IPS-15b (cell line): ENCODE measurements at regions not wholly inside any gene's neighbourhood (a gene's known extent, or its start where the extent isn't known, plus 50 kb on each side); places are given as distances from the start of the nearest gene placed in this dataset.

Experiments used
- H3K27me3 ChIP-seq: one replicate; pipeline ENCODE4 v1.6.1; 2013; ENCODE audit warnings: low read length; ENCODE audit not compliant: control insufficient read depth, insufficient read depth
- H3K36me3 ChIP-seq: one replicate; pipeline ENCODE4 v1.6.1; 2013; ENCODE audit warnings: low read length; ENCODE audit not compliant: control insufficient read depth, insufficient read depth
- H3K4me1 ChIP-seq: one replicate; pipeline ENCODE4 v1.6.1; 2013; ENCODE audit warnings: mild to moderate bottlenecking, low read length; ENCODE audit not compliant: control insufficient read depth, insufficient read depth
- H3K4me3 ChIP-seq: one replicate; pipeline ENCODE4 v1.5.1; 2013; ENCODE audit warnings: low read depth, low read length
- H3K9ac ChIP-seq: one replicate; pipeline ENCODE4 v1.6.1; 2013; ENCODE audit warnings: low read depth, mild to moderate bottlenecking, low read length
- H3K9me3 ChIP-seq: one replicate; pipeline ENCODE4 v1.6.1; 2013; ENCODE audit warnings: mild to moderate bottlenecking, low read length; ENCODE audit not compliant: control insufficient read depth, insufficient read depth

DNA sequence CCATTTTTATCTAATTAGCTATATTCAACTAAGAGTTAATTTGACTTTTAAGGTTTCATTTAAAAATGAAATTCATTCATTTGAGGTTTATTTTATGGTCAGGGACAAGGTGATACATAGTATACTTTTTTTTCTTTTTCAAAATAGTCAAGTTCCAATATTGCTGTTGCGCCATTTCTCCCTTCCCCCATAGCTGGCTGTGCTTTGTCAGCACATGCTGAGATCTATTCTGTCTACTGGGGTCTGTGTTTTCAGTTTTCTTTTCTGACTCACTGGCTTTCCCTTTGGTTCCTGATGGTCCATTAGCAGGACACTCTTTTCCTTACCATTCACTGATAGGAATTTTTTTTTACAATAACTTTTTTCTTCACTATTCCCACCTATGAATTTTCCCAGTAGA lies 336.4 kb upstream of the TMEM229A start:
- no peaks in the 10 kb centered on the region for H3K4me1 ChIP-seq
- H3K9ac ChIP-seq: no peak overlapping the region
- no peaks in the 10 kb centered on the region for H3K9me3 ChIP-seq
- no peak overlapping the region for H3K4me3 ChIP-seq
- no peaks in the 10 kb centered on the region for H3K36me3 ChIP-seq
- H3K27me3 ChIP-seq: no peaks in the 10 kb centered on the region

GRCh38 chr7:124366118-124366517 lies 333.3 kb upstream of the TMEM229A start:
- no peaks in the 10 kb centered on the region for H3K4me1 ChIP-seq
- H3K9me3 ChIP-seq: no peaks in the 10 kb centered on the region
- no peaks in the 10 kb centered on the region for H3K27me3 ChIP-seq
- H3K4me3 ChIP-seq: no peak overlapping the region
- H3K36me3 ChIP-seq: no peaks in the 10 kb centered on the region
- no peak overlapping the region for H3K9ac ChIP-seq

DNA sequence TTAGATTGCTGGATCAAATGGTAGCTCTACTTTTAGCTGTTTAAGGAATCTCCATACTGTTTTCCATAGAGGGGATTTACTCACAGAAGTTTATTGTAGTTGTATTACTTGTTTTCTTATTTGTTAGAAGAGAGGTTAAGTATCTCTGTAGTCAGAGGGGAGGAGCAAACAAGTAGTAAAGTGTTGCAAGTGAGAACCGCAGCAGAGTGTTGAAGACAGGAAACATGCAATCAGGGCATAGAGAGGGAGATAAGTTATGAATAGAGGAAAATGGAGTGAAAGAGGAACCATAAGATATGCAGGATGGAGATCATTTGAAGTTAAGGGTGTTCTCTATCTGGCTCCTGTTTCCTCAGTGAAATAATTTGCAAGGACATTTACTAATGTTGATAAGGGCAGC lies 331.4 kb upstream of the TMEM229A start:
- no peaks in the 10 kb centered on the region for H3K27me3 ChIP-seq
- no peaks in the 10 kb centered on the region for H3K9me3 ChIP-seq
- H3K4me1 ChIP-seq: no peaks in the 10 kb centered on the region
- H3K36me3 ChIP-seq: no peaks in the 10 kb centered on the region
- no peak overlapping the region for H3K9ac ChIP-seq
- no peak overlapping the region for H3K4me3 ChIP-seq

DNA sequence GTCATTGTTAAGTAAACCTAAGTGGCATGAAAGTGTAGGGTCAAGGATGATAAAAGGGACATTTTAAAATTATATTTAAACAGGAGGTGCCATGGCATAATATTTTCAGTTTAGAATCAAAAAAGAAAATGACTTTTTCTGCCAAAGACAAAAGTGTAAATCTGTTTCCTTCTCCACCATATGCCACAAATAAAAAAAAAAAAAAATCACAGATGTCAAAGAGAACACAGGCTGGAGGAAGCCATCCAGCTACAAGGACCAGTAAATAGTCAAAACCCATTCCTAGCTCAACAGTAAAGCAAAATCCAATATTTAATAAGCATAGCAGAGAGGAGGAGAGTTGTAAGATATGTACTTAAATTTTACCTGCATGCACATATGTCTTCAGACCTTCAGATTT lies 321.3 kb upstream of the TMEM229A start:
- H3K4me1 ChIP-seq: peaks cover 5% of the 10 kb centered on the region
- no peak overlapping the region for H3K4me3 ChIP-seq
- no peaks in the 10 kb centered on the region for H3K9me3 ChIP-seq
- no peak overlapping the region for H3K9ac ChIP-seq
- H3K27me3 ChIP-seq: no peaks in the 10 kb centered on the region
- no peaks in the 10 kb centered on the region for H3K36me3 ChIP-seq

GRCh38 chr7:124351950-124352349 lies 319.1 kb upstream of the TMEM229A start:
- no peaks in the 10 kb centered on the region for H3K36me3 ChIP-seq
- H3K9me3 ChIP-seq: no peaks in the 10 kb centered on the region
- H3K4me1 ChIP-seq: peaks cover 5% of the 10 kb centered on the region
- H3K4me3 ChIP-seq: no peak overlapping the region
- H3K27me3 ChIP-seq: no peaks in the 10 kb centered on the region
- H3K9ac ChIP-seq: no peak overlapping the region

GRCh38 chr7:124349443-124349842 lies 316.6 kb upstream of the TMEM229A start:
- Histone ChIP-seq H3K4me3 (no peak overlapping the region), H3K4me1 (peaks cover 5% of the 10 kb centered on the region), H3K27me3 (no peaks in the 10 kb centered on the region), H3K9ac (no peak overlapping the region), H3K9me3 (no peaks in the 10 kb centered on the region), H3K36me3 (no peaks in the 10 kb centered on the region)

GRCh38 chr7:124338861-124339260 lies 306.0 kb upstream of the TMEM229A start:
- no peaks in the 10 kb centered on the region for H3K9me3 ChIP-seq
- H3K4me1 ChIP-seq: no peaks in the 10 kb centered on the region
- no peak overlapping the region for H3K9ac ChIP-seq
- no peaks in the 10 kb centered on the region for H3K27me3 ChIP-seq
- no peak overlapping the region for H3K4me3 ChIP-seq
- H3K36me3 ChIP-seq: no peaks in the 10 kb centered on the region

DNA sequence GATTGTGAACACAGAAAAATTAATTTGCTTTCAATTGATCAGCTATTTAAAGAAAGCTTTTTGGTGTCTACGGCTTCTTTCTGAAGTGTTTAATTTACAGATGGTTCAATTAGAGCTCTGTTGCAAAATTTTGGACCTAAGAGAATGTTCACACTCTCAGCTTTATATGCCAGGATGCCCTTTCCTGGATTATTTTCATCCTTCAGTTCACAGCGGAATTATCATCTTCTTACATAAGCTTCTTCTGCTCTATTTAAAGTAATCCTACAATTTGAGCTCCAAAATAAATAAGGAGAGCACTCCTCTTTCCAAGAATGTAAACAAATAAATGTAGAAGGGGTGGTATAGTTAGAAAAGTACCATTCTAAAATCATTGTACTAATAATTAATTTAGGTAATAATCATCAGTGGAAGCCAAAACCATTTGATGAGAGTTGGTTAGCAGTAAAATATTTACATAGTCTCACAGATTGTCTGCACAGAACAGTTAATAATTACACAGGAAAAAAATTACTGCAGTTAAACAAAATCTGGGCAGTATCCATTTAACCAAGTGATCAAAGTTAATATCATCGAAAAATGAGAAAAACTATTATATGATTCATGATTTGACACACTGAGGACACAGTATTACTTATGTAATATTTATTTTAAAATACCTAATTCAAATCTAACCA lies 298.0 kb upstream of the TMEM229A start:
- no peak overlapping the region for H3K9ac ChIP-seq
- no peaks in the 10 kb centered on the region for H3K9me3 ChIP-seq
- H3K4me1 ChIP-seq: no peaks in the 10 kb centered on the region
- no peak overlapping the region for H3K4me3 ChIP-seq
- H3K27me3 ChIP-seq: no peaks in the 10 kb centered on the region
- no peaks in the 10 kb centered on the region for H3K36me3 ChIP-seq

- H3K27me3 ChIP-seq: no peaks in the 10 kb centered on the region
- H3K4me1 ChIP-seq: no peaks in the 10 kb centered on the region
- H3K9ac ChIP-seq: no peak overlapping the region
- no peaks in the 10 kb centered on the region for H3K36me3 ChIP-seq
- H3K4me3 ChIP-seq: no peak overlapping the region
- H3K9me3 ChIP-seq: no peaks in the 10 kb centered on the region
Measured at GRCh38 chr7:124328774-124329173, 295.9 kb upstream of the TMEM229A start.

GRCh38 chr7:124324262-124324661 lies 291.4 kb upstream of the TMEM229A start:
- H3K9me3 ChIP-seq: no peaks in the 10 kb centered on the region
- no peaks in the 10 kb centered on the region for H3K27me3 ChIP-seq
- H3K9ac ChIP-seq: no peak overlapping the region
- no peaks in the 10 kb centered on the region for H3K36me3 ChIP-seq
- H3K4me1 ChIP-seq: no peaks in the 10 kb centered on the region
- no peak overlapping the region for H3K4me3 ChIP-seq

DNA sequence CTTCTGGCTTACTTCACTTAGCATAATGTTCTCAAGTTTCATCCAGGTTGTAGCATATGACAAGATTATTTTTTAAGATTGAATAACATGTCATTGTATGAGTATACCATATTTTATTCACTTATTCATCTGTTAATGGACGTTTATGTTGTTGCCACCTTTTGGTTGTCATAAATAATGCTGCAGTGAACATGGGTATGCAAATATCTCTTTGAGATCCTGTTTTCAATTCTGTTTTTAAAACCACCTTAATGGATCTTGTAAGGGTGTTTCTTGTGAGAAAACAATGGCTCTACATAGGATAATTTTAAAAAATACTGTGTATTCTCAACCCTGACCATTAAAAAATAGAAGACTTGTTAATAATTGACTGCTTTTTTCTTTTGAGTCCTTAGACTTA lies 290.7 kb upstream of the TMEM229A start:
- Histone ChIP-seq H3K36me3 (no peaks in the 10 kb centered on the region), H3K27me3 (no peaks in the 10 kb centered on the region), H3K9me3 (no peaks in the 10 kb centered on the region), H3K4me1 (no peaks in the 10 kb centered on the region), H3K9ac (no peak overlapping the region), H3K4me3 (no peak overlapping the region)

DNA sequence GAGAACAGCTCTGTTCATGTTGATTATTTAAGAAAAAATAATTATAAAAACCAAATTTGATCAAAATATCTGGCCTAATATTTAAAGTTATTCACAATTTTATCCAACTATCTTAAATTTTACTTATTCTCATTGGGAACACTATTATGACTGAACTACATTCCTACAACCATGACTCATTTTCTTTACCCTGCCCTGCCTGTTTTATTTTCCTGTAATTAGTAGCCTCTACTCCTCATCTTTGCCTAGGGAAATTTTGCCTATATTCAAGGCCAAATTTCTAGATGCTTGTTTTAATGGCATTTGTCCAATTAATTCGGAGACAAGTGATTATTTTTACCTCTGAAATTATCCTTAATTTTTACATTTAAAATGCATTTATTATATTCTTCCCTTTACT lies 289.7 kb upstream of the TMEM229A start:
- Histone ChIP-seq H3K4me3 (no peak overlapping the region), H3K27me3 (no peaks in the 10 kb centered on the region), H3K36me3 (no peaks in the 10 kb centered on the region), H3K4me1 (no peaks in the 10 kb centered on the region), H3K9ac (no peak overlapping the region), H3K9me3 (no peaks in the 10 kb centered on the region)
